ENCODE measurements at regions not wholly inside any gene's neighbourhood (a gene's known extent, or its start where the extent isn't known, plus 50 kb on each side); places are given as distances from the start of the nearest gene placed in this dataset.

DNA sequence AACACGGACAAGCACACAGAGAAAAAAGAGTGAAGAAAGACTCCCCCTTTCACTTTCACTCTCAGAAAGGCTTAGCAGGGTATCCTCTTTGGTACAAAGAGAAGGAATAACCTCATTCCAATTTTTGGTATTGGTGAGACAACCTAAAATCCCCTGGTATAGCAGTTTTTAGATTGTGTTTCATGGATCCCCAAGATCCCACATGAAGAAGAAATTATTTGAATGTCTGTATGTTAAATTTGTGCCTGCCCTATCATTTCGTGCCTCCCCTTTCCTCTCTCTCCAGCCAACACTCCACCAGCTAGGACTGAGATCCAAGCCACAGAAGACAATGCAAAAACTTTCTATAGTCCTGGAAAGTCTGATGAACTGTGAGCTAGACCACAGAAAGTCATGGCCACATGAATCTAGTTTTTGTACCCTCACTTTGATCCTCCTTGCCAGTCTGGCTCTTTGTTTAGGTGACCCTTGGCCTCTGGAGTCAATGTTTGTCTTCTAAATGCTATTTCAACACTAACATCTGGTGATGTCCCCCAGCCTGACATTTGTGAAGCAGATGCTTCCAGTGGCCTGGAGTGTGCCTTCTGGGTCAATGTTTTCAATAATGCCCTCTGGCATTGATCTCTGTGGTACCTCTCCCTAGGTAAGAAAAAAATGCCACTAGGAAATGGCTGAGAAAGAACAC is 181.9 kb upstream of the BMP4 start:
- Histone ChIP-seq H3K27me3 (replicated peaks in 1 of 2; ENCODE audit: control insufficient read depth in 2 of 2, extremely low read depth in 1 of 2, insufficient read depth in 2 of 2, low read length in 1 of 2) (no peaks in the 10 kb centered on the region), H3K27ac (ENCODE audit: low read length) (no peak overlapping the region), H3K9me3 (no peaks in the 10 kb centered on the region), H3K4me1 (ENCODE audit: control insufficient read depth in 1 of 2, extremely low read depth in 1 of 2, insufficient read depth in 2 of 2, low read length in 2 of 2) (no peaks in the 10 kb centered on the region), H3K4me3 (ENCODE audit: control insufficient read depth in 1 of 2, extremely low read depth in 1 of 2, low read length in 1 of 2) (no peak overlapping the region), H3K36me3 (ENCODE audit: control insufficient read depth in 2 of 2, extremely low read depth in 1 of 2, insufficient read depth in 1 of 2, low read length in 1 of 2) (no peaks in the 10 kb centered on the region)
- ChIA-PET POLR2A (no interaction called here), CTCF (no interaction called here)
- DNase-seq (no peak), ATAC-seq (replicated peaks in 1 of 4) (no peak)
- H3K36me3 Mint-ChIP-seq = no peaks in the 10 kb centered on the region
- WGBS (ENCODE audit: insufficient coverage) = 20% methylated on average over 1 of the region's 2 CpGs
- no peak overlapping the region for H3K4me3 Mint-ChIP-seq
- H3K9me3 Mint-ChIP-seq = no peaks in the 10 kb centered on the region
- peaks cover 11 to 16% of the 10 kb centered on the region in 2 donors for H3K27me3 Mint-ChIP-seq
- H3K4me1 Mint-ChIP-seq = no peaks in the 10 kb centered on the region
- H3K27ac Mint-ChIP-seq = no peak overlapping the region

DNA sequence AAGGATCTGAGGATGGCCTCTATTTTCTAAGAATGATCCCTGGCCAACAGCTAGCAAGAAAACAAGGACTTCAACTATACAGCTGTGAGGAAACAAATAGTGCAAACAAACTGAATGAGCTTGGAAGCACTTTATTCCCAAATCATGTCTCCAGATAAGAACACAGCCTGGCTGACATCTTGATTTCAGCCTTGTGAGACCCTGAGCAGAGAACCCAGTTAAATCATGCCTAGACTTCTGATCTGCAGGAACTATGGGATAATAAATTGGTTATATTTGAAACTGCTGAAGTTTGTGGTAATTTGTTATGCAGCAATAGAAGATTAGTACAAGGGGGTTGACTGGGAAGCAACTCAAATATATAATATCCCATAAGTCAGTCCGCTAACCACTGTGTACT is 183.9 kb upstream of the BMP4 start:
- Mint-ChIP-seq H3K4me3 (no peak overlapping the region), H3K27ac (no peak overlapping the region), H3K4me1 (no peaks in the 10 kb centered on the region), H3K36me3 (no peaks in the 10 kb centered on the region), H3K27me3 (peaks cover 11 to 16% of the 10 kb centered on the region in 2 donors), H3K9me3 (no peaks in the 10 kb centered on the region)
- no peaks in the 10 kb centered on the region for H3K27me3 ChIP-seq (replicated peaks in 1 of 2; ENCODE audit: control insufficient read depth in 2 of 2, extremely low read depth in 1 of 2, insufficient read depth in 2 of 2, low read length in 1 of 2)
- no peaks in the 10 kb centered on the region for H3K4me1 ChIP-seq (ENCODE audit: control insufficient read depth in 1 of 2, extremely low read depth in 1 of 2, insufficient read depth in 2 of 2, low read length in 2 of 2)
- no peak overlapping the region for H3K27ac ChIP-seq (ENCODE audit: low read length)
- ATAC-seq (replicated peaks in 1 of 4) = no peak
- no CpG with 5 or more reads among the region's 1 CpG for WGBS (ENCODE audit: insufficient coverage)
- no peaks in the 10 kb centered on the region for H3K36me3 ChIP-seq (ENCODE audit: control insufficient read depth in 2 of 2, extremely low read depth in 1 of 2, insufficient read depth in 1 of 2, low read length in 1 of 2)
- no peaks in the 10 kb centered on the region for H3K9me3 ChIP-seq
- CTCF ChIA-PET = no interaction called here
- DNase-seq = no peak
- POLR2A ChIA-PET = no interaction called here
- H3K4me3 ChIP-seq (ENCODE audit: control insufficient read depth in 1 of 2, extremely low read depth in 1 of 2, low read length in 1 of 2) = no peak overlapping the region

DNA sequence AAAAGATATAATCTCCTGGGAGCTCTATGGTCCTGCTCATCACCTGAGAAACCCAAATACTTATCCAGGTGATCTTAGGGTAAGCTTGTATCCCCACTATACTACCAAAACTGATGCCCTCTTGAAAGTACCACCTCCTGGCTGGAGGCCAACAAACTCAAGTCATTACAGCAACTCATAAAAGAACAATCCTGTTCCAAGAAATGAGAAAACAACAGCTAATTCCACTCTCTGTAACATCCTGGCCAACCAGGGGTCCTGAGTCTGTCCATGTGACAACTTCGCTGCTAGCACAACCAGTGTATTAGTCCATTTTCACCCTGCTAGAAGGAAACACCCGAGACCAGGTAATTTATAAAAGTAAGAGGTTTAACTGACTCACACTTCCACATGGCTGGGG is 190.0 kb upstream of the BMP4 start:
- no peaks in the 10 kb centered on the region for H3K9me3 ChIP-seq
- DNase-seq (no peak), ATAC-seq (replicated peaks in 1 of 4) (no peak)
- H3K9me3 Mint-ChIP-seq = peaks cover 16 to 21% (median 17%) of the 10 kb centered on the region in 3 donors
- H3K27me3 ChIP-seq (replicated peaks in 1 of 2; ENCODE audit: control insufficient read depth in 2 of 2, extremely low read depth in 1 of 2, insufficient read depth in 2 of 2, low read length in 1 of 2) = peaks cover 0 to 3% of the 10 kb centered on the region in 2 experiments
- ChIA-PET POLR2A (no interaction called here), CTCF (no interaction called here)
- no peak overlapping the region for H3K4me3 Mint-ChIP-seq
- no CpG with 5 or more reads among the region's 2 CpGs for WGBS (ENCODE audit: insufficient coverage)
- H3K27ac ChIP-seq (ENCODE audit: low read length) = no peak overlapping the region
- no peak overlapping the region for H3K4me3 ChIP-seq (ENCODE audit: control insufficient read depth in 1 of 2, extremely low read depth in 1 of 2, low read length in 1 of 2)
- no peaks in the 10 kb centered on the region for H3K4me1 ChIP-seq (ENCODE audit: control insufficient read depth in 1 of 2, extremely low read depth in 1 of 2, insufficient read depth in 2 of 2, low read length in 2 of 2)
- H3K36me3 ChIP-seq (ENCODE audit: control insufficient read depth in 2 of 2, extremely low read depth in 1 of 2, insufficient read depth in 1 of 2, low read length in 1 of 2) = no peaks in the 10 kb centered on the region
- no peaks in the 10 kb centered on the region for H3K4me1 Mint-ChIP-seq
- peaks cover 11 to 16% of the 10 kb centered on the region in 2 donors for H3K27me3 Mint-ChIP-seq
- no peak overlapping the region for H3K27ac Mint-ChIP-seq
- H3K36me3 Mint-ChIP-seq = no peaks in the 10 kb centered on the region

- H3K4me3 Mint-ChIP-seq = no peak overlapping the region
- H3K4me1 Mint-ChIP-seq = no peaks in the 10 kb centered on the region
- no peak overlapping the region for H3K4me3 ChIP-seq (ENCODE audit: control insufficient read depth in 1 of 2, extremely low read depth in 1 of 2, low read length in 1 of 2)
- no peak overlapping the region for H3K27ac Mint-ChIP-seq
- peaks cover 10 to 12% of the 10 kb centered on the region in 2 donors for H3K27me3 Mint-ChIP-seq
- H3K9me3 Mint-ChIP-seq = peaks cover 16 to 21% (median 17%) of the 10 kb centered on the region in 3 donors
- WGBS (ENCODE audit: insufficient coverage) = 71% methylated on average over 1 of the region's 2 CpGs
- no peak overlapping the region for H3K27ac ChIP-seq (ENCODE audit: low read length)
- ChIA-PET CTCF (no interaction called here), POLR2A (no interaction called here)
- DNase-seq (no peak), ATAC-seq (replicated peaks in 1 of 4) (no peak)
- no peaks in the 10 kb centered on the region for H3K36me3 ChIP-seq (ENCODE audit: control insufficient read depth in 2 of 2, extremely low read depth in 1 of 2, insufficient read depth in 1 of 2, low read length in 1 of 2)
- H3K27me3 ChIP-seq (replicated peaks in 1 of 2; ENCODE audit: control insufficient read depth in 2 of 2, extremely low read depth in 1 of 2, insufficient read depth in 2 of 2, low read length in 1 of 2) = peaks cover 0 to 3% of the 10 kb centered on the region in 2 experiments
- no peaks in the 10 kb centered on the region for H3K4me1 ChIP-seq (ENCODE audit: control insufficient read depth in 1 of 2, extremely low read depth in 1 of 2, insufficient read depth in 2 of 2, low read length in 2 of 2)
- H3K36me3 Mint-ChIP-seq = no peaks in the 10 kb centered on the region
- no peaks in the 10 kb centered on the region for H3K9me3 ChIP-seq
These were observed 190.7 kb upstream of the BMP4 start for GRCh38 chr14:54147282-54147681.

DNA sequence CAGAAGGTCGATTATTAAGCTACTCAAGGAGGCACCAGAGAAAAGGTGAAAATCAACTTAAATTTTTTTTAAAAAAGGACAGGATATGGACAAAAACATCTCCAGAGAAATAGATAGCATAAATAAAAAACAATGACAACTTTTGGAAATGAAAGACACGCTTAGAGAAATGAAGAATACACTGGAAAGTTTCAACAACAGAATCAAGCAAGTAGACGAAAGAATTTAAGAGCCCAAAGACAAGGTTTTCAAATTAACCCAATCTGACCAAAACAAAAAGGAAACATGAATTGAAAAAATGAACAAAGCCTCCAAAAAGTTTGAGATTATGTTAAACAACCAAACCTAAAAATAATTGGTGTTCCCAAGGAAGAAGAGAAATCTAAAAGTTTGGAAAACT is 191.1 kb upstream of the BMP4 start:
- ChIA-PET POLR2A (no interaction called here), CTCF (no interaction called here)
- H3K27ac Mint-ChIP-seq = no peak overlapping the region
- Histone ChIP-seq H3K36me3 (ENCODE audit: control insufficient read depth in 2 of 2, extremely low read depth in 1 of 2, insufficient read depth in 1 of 2, low read length in 1 of 2) (no peaks in the 10 kb centered on the region), H3K9me3 (no peaks in the 10 kb centered on the region), H3K4me3 (ENCODE audit: control insufficient read depth in 1 of 2, extremely low read depth in 1 of 2, low read length in 1 of 2) (no peak overlapping the region), H3K27ac (ENCODE audit: low read length) (no peak overlapping the region), H3K4me1 (ENCODE audit: control insufficient read depth in 1 of 2, extremely low read depth in 1 of 2, insufficient read depth in 2 of 2, low read length in 2 of 2) (no peaks in the 10 kb centered on the region), H3K27me3 (replicated peaks in 1 of 2; ENCODE audit: control insufficient read depth in 2 of 2, extremely low read depth in 1 of 2, insufficient read depth in 2 of 2, low read length in 1 of 2) (peaks cover 0 to 3% of the 10 kb centered on the region in 2 experiments)
- no peak for DNase-seq
- no peak overlapping the region for H3K4me3 Mint-ChIP-seq
- peaks cover 7% of the 10 kb centered on the region in 2 donors for H3K27me3 Mint-ChIP-seq
- no peaks in the 10 kb centered on the region for H3K36me3 Mint-ChIP-seq
- ATAC-seq (replicated peaks in 1 of 4) = no peak
- H3K4me1 Mint-ChIP-seq = no peaks in the 10 kb centered on the region
- H3K9me3 Mint-ChIP-seq = peaks cover 16 to 21% (median 17%) of the 10 kb centered on the region in 3 donors
- WGBS (ENCODE audit: insufficient coverage) = no CpG with 5 or more reads among the region's 3 CpGs

- H3K4me1 ChIP-seq (ENCODE audit: control insufficient read depth in 1 of 2, extremely low read depth in 1 of 2, insufficient read depth in 2 of 2, low read length in 2 of 2) = no peaks in the 10 kb centered on the region
- Mint-ChIP-seq H3K4me1 (no peaks in the 10 kb centered on the region), H3K4me3 (no peak overlapping the region), H3K36me3 (no peaks in the 10 kb centered on the region), H3K27me3 (peaks cover 2 to 7% of the 10 kb centered on the region in 2 donors), H3K9me3 (peaks cover 16 to 21% (median 17%) of the 10 kb centered on the region in 3 donors), H3K27ac (no peak overlapping the region)
- CTCF ChIA-PET = no interaction called here
- H3K27ac ChIP-seq (ENCODE audit: low read length) = no peak overlapping the region
- no peaks in the 10 kb centered on the region for H3K9me3 ChIP-seq
- POLR2A ChIA-PET = no interaction called here
- peaks cover 0 to 3% of the 10 kb centered on the region in 2 experiments for H3K27me3 ChIP-seq (replicated peaks in 1 of 2; ENCODE audit: control insufficient read depth in 2 of 2, extremely low read depth in 1 of 2, insufficient read depth in 2 of 2, low read length in 1 of 2)
- no peaks in the 10 kb centered on the region for H3K36me3 ChIP-seq (ENCODE audit: control insufficient read depth in 2 of 2, extremely low read depth in 1 of 2, insufficient read depth in 1 of 2, low read length in 1 of 2)
- WGBS (ENCODE audit: insufficient coverage) = no CpG with 5 or more reads among the region's 3 CpGs
- no peak for DNase-seq
- no peak for ATAC-seq (replicated peaks in 1 of 4)
- H3K4me3 ChIP-seq (ENCODE audit: control insufficient read depth in 1 of 2, extremely low read depth in 1 of 2, low read length in 1 of 2) = no peak overlapping the region
These were observed 191.6 kb upstream of the BMP4 start for GRCh38 chr14:54148251-54148650.

DNA sequence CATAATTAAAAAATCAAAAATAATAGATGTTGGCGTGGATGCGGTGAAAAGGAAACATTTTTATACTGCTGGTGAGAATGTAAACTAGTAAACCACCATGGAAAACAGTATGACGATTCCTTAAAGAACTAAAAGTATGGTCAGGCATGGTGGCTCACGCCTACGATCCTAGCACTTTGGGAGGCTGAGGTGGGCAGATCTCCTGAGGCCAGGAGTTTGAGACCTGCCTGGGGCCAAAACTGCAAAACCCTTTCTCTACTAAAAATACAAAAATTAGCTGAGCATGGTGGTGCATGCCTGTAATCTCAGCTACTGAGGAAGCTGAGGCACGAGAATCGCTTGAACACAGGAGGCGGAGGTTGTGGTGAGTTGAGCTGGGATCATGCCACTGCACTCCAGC is 195.7 kb upstream of the BMP4 start:
- no peak overlapping the region for H3K4me3 Mint-ChIP-seq
- 80% methylated on average over 1 of the region's 8 CpGs for WGBS (ENCODE audit: insufficient coverage)
- ATAC-seq (replicated peaks in 1 of 4) (no peak), DNase-seq (no peak)
- POLR2A ChIA-PET = no interaction called here
- H3K9me3 Mint-ChIP-seq = peaks cover 16 to 20% (median 16%) of the 10 kb centered on the region in 3 donors
- Histone ChIP-seq H3K27me3 (replicated peaks in 1 of 2; ENCODE audit: control insufficient read depth in 2 of 2, extremely low read depth in 1 of 2, insufficient read depth in 2 of 2, low read length in 1 of 2) (no peaks in the 10 kb centered on the region), H3K4me3 (ENCODE audit: control insufficient read depth in 1 of 2, extremely low read depth in 1 of 2, low read length in 1 of 2) (no peak overlapping the region), H3K36me3 (ENCODE audit: control insufficient read depth in 2 of 2, extremely low read depth in 1 of 2, insufficient read depth in 1 of 2, low read length in 1 of 2) (no peaks in the 10 kb centered on the region), H3K9me3 (no peaks in the 10 kb centered on the region), H3K4me1 (ENCODE audit: control insufficient read depth in 1 of 2, extremely low read depth in 1 of 2, insufficient read depth in 2 of 2, low read length in 2 of 2) (no peaks in the 10 kb centered on the region), H3K27ac (ENCODE audit: low read length) (no peak overlapping the region)
- CTCF ChIA-PET = no interaction called here
- H3K4me1 Mint-ChIP-seq = no peaks in the 10 kb centered on the region
- H3K27ac Mint-ChIP-seq = no peak overlapping the region
- peaks cover 0 to 7% of the 10 kb centered on the region in 2 donors for H3K27me3 Mint-ChIP-seq
- H3K36me3 Mint-ChIP-seq = no peaks in the 10 kb centered on the region
